Heart left ventricle (tissue), 13 donors: ENCODE measurements at regions not wholly inside any gene's neighbourhood (a gene's known extent, or its start where the extent isn't known, plus 50 kb on each side); places are given as distances from the start of the nearest gene placed in this dataset.

ENCODE experiments used
- POLR2A ChIP-seq, 2 donors: fragments of 450-650 bp; IDR thresholded peaks; one replicate each; pipeline ENCODE4 v1.6.1; 2017; ENCODE audit warnings: antibody characterized with exemption in 2 of 2, mild to moderate bottlenecking in 2 of 2, moderate library complexity in 2 of 2
- TF ChIP-seq, protein P1 (sequence below), 12 donors: fragments of 200-600 bp; sonication (generic) in 4 of 12; IDR thresholded peaks; one replicate each; pipeline versions ENCODE4 v1.5.0 to v1.8.0; 2018 to 2022; ENCODE audit warnings: antibody characterized with exemption in 12 of 12, mild to moderate bottlenecking in 5 of 12
- donor health status: ischemic (EF 13 %, LVEDD 7.1; RV severe dilation, severe dysfunction).
- donor health status: DM: no; HTN: yes; CAD: no.
- donor health status: DM: no; HTN: no; CAD: no.
- donor health status: ischemic (EF 25% LVEDD 6.9; RV normal size, moderate dysfunction).
- donor health status: ischemic (EF 25% LVEDD 5.7; RV mildly dilated, moderate dysfunction).
- donor health status: ischemic (EF 35%, LVEDD 5.7; RV mildly dilated, moderate dysfunction).
- donor health status: nonischemic (EF 11% LVEDD 7.7; RV severe dilation, severe dysfunction).
- donor health status: DM: yes; HTN: yes; CAD: no.
- donor health status: PGD.
- donor health status: ischemic (EF 29% LVEDD 5.4; RV normal size, mild dysfunction).
- donor health status: nonischemic (EF 23%, LVEDD 6.1; RV moderate dilation, normal function).

DNA sequence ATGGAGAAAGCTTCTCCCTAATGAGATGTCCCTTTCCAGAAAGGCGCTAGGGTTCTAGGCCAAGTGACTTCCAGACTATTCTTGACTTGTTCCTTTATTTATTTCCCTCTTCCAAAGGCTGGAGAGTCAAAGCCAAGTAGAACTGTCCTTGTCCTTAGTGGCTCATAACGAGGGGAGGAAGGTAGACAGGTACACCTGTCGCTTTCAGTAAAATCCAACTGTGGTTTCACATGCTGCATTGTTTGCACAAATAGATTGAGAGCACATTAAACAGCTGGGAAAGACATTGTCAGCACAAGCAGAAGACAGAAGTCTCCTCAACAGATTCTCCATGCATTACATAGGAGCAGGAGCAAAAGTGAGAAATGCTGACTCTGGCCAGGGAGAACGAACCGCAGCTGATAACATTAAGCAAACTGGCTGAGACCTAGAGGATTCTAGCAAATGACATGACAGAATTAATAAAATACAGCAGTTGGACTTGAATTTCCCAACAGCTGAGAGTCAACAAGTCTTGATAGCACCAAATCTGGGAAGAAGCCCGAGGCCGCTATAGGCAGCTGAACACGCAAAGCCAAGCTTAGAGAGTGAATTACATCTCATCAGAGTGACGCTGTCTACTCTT lies 227.7 kb downstream of the TLE3 start:
- TF ChIP-seq, protein P1, sequence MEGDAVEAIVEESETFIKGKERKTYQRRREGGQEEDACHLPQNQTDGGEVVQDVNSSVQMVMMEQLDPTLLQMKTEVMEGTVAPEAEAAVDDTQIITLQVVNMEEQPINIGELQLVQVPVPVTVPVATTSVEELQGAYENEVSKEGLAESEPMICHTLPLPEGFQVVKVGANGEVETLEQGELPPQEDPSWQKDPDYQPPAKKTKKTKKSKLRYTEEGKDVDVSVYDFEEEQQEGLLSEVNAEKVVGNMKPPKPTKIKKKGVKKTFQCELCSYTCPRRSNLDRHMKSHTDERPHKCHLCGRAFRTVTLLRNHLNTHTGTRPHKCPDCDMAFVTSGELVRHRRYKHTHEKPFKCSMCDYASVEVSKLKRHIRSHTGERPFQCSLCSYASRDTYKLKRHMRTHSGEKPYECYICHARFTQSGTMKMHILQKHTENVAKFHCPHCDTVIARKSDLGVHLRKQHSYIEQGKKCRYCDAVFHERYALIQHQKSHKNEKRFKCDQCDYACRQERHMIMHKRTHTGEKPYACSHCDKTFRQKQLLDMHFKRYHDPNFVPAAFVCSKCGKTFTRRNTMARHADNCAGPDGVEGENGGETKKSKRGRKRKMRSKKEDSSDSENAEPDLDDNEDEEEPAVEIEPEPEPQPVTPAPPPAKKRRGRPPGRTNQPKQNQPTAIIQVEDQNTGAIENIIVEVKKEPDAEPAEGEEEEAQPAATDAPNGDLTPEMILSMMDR (IDR thresholded peaks at IDR 0.05): no peak
- no peak for TF ChIP-seq POLR2A (IDR thresholded peaks at IDR 0.05)
